Urothelium cell line (cell line): ENCODE measurements at regions not wholly inside any gene's neighbourhood (a gene's known extent, or its start where the extent isn't known, plus 50 kb on each side); places are given as distances from the start of the nearest gene placed in this dataset.

Experiments used
- DNase-seq: peaks from one replicate; pipeline ENCODE4 v3.0.0; 2011; ENCODE audit warnings: low spot score, mixed read lengths
- FAIRE-seq: peaks from 2 replicates; lab custom pipeline; 2011; peaks lifted over from hg19 to GRCh38; lab: Jason Lieb, UNC

DNA sequence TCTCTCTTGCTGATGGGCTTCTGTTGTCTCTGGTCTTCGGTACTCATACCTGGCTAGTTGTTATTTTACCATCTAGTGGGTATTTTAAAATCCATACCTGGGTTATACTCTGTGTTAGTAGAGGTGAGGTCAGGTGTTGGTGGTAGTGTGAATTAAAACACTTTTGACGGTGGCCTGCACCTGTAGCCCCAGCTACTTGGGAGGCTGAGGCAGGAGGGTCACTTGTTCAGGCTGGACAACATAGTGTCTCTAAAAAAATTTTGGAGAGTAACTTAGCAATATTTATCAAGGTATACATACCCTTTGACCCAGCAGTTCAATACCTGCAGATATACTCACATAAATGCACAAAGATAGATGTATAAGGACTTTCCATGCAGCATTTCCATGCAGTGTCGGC, 55.4 kb downstream of the GSX1 start:
- DNase-seq (no peak), FAIRE-seq (no peak)

DNA sequence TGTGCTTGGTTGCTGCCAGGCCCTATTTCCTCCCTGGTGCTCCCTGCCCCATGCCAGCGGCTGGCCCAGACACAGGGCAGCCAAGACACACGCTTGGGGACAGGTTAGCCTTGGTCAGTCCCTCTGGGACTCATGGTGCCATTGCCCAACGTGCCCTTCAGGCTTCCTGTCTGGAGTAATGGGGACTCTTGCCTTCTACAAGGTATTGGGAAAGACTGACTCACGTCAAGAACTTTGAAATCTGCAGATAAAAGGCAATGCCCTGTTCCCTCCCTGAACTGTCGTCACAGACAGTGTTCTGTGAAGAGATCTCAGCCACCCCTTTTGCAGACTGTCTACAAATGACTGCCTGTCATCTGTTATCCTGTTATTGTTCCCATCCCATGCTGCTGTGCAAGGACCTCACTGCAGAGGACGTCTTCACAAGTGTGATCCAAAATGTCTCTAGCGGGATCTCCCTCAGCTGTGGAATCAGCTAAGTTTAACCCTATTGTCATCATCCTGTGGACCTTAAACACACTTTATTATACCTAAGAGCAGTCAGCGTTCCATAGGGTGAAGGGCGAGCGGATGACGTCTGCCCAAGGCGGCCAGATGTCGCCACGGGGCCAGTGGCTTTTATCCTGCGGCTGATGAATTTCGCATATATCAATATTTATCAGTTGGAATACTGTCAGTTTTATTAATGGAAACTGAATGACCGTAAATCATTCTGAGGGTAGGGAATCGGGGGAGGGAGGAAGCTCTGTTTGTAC, 59.0 kb downstream of the GSX1 start:
- FAIRE-seq, result no peak
- no peak for DNase-seq

DNA sequence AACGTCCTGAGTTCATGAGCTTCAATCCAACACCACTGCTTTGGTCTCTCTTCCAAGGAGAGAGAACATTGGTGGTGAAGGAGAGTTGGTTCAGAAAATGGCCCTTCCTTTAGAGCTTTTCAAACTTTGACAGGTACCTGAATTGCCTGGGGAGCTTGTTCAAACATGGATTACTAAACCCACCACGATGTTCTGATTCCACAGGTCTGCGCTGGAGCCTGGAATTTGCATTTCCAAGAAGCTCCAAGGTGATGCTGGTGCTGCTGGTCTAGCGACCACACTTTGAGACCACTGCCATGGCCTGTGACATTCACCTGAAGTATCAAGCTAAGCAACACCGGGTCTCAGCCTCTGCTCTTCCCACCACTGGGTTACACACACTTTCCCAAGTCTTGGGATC, 60.2 kb downstream of the GSX1 start:
- no peak for DNase-seq
- FAIRE-seq, result no peak

DNA sequence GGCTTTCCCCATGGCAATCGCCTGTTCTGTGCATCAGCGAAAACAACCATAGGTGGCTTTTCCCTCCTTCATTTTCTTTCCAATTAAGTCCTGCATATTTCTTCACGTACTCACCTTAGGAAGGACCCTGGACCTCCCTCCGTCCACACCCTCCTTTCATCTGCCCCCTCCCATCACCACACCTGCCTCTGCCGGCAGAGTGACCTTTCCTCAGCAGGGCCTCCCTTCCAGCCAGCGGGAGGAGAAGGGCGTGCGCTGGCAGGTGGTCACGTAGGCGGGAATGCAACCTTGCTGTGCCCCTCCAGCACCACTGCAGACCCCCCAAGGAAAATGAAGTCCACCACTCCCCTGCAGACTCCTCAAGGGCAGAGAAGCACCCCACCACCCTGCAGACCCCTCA, 61.1 kb downstream of the GSX1 start:
- DNase-seq (no peak), FAIRE-seq (no peak)

DNA sequence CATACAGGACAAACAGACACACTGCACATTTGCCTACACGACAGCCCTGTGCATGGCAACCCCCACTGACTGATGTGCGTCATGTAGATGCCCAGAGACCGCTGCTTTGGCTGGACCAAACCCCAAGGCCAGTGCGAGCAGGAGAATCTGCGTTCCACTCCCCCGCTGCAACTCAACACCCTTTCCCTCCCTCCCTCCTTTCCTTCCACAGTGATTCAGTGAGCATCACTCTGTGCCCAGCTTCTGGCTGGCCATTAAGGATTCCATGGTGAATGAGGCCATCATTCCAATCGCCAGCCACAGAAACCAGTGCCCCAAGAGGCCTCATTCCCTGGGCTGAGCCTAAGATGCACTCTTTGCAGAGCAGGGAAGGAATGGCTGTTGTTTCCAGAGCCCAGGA, 61.6 kb downstream of the GSX1 start:
- FAIRE-seq (no peak), DNase-seq (no peak)

DNA sequence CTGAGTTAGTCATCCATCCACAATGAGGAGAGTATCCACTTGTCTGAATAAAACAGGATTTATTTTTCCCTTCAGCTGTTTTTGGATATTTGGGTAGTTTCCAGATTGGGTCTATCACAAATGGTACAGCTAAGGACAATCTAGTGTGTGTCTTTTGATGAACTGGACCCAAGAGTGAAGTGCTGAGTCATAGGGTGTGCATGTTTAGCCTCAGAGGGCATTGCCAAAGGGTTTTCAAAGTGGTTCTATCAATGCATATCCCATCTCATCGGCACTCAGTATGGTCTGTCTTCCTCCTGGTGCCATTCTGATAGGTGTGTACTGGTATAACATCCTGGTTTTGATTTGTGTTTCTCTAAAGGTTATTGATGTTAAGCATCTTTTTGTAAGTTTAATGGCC, 62.3 kb downstream of the GSX1 start:
- FAIRE-seq, result no peak

DNA sequence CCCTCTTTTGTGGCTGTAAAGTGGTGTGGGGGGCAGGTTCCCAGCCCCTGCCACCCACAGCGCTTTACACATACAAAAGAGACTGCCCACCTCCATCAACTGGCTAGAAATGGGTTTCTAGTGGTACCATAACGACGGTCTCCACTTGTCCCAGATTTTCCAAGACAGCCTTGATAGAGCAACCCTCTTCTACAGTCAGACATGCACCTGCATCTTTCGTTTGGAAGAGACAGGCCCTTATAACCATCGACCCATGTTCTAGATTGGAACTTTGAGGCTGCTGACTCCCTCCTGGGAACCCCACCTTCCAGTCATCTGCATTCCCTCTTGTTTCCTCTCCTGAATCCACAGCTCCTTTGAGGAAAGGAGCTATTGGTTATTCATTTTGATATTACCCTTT, 63.1 kb downstream of the GSX1 start:
- FAIRE-seq (no peak), DNase-seq (no peak)

More for the DNA sequence above, 62.3 kb downstream of the GSX1 start:
- no peak for DNase-seq

DNA sequence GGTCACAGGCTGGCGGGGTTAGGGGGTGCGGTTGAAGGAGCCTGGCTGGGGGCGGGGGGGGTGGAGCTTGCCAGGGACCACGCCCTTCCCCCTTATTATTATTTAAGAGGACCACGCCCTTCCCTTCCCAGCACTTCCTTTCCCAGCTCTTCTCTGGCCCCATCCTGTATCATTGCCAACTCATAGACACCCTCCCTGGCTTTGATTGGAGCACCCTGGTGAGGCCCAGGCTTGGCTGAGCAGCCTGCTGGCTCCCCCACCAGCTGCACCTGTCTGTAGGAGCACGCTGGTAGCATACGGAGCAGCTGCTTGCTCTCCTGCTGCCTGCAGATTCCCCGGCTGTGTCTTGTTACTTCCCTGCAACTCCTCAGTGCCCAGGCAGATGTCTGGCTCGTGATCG, 62.5 kb upstream of the PDX1 start:
- no peak for DNase-seq

DNA sequence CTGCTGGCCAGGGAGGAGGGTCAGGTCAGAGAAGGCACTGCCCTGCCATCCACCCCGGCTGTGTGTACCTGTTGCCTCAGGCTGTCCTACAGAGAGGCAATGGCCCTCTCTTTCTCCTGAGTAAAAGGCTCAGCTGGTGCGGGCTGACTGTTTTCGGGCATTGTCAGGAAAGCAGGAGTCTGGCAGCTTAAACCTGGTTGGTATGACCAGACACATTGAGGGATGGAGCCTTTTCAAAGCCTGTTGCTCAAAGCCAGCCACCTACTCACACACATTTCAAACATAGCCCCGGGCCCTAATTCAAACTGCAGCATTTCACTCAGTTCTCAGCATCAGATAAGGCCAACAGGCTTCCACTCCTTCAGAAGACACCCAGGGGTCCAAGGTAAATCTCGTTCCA, 61.8 kb upstream of the PDX1 start:
- DNase-seq (no peak), FAIRE-seq (no peak)

More for the DNA sequence above, 62.5 kb upstream of the PDX1 start:
- no peak for FAIRE-seq

DNA sequence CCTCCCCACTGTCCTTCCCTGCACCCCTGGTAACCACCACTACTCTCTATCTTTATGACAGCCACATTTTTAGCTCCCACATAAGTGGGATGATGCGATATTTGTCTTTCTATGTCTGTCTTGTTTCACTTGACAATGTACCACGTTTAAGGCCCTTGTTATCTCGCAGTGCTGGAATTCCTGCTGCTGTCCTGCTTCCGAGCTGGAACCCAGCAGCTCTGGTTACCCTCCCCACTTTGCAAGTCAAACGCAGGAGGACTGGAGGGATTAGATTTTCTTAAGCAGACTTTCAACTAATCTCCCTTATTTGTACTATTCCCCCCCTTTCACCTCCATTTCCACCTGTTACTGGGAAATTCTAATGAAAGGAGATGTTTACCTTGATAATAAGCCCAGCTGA, 59.1 kb upstream of the PDX1 start:
- no peak for DNase-seq
- no peak for FAIRE-seq

DNA sequence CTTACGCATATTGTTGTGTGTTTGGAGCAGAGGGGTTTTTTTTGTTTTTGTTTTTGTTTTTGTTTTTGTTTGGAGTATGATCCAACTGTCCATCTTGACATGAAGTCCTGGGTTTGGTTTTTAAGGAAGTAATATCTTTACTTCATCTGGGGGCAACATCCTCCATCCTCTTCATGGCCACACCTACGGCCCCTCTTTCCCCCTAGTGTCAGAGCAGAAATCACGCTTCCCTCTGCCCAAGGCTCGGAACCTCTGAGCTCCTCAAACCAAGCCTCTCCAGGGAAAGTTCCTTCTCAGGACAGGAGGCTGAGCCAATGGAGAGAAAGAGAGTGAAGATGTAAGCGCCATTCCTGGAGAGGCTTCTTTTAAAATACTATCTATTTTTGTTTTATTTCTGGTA, 58.6 kb upstream of the PDX1 start:
- no peak for FAIRE-seq
- no peak for DNase-seq

DNA sequence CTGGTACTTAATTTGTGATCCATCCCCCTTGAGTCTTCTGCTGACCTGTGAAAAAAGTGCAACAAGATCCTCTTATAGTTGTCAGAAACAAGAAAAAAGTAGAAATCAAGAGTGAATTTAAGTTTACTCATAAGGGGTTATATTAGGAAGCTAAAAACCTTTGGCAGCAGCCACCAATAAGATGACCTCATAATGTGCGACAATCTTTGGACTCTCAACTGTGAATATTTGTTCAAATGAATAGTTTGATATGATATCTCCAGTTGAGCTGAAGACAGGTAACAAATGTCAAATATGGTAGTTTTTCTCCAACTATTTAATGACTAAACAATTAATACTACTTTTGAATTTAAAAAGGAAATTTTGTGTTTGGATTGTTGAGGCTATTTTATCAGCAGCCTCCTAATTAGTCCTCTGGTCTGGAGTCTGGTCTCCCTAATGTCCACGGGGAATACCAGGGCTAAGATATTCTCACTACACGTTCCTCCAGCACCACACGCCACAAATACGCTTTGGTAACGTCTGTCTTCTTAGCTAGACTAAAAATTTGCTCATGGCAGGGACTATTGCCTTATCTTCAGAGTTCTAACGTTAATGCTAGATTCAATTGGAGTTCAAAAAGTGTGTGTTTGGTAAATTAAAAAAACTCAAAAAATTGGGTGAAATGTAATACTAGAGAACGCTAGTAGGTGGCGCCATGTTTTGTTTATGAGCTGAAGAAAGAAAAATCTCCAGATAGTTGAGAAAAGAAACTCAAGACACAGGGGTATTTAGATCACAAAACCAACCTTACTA, 51.0 kb upstream of the PDX1 start:
- DNase-seq (peak; percentile 5), FAIRE-seq (no peak)

DNA sequence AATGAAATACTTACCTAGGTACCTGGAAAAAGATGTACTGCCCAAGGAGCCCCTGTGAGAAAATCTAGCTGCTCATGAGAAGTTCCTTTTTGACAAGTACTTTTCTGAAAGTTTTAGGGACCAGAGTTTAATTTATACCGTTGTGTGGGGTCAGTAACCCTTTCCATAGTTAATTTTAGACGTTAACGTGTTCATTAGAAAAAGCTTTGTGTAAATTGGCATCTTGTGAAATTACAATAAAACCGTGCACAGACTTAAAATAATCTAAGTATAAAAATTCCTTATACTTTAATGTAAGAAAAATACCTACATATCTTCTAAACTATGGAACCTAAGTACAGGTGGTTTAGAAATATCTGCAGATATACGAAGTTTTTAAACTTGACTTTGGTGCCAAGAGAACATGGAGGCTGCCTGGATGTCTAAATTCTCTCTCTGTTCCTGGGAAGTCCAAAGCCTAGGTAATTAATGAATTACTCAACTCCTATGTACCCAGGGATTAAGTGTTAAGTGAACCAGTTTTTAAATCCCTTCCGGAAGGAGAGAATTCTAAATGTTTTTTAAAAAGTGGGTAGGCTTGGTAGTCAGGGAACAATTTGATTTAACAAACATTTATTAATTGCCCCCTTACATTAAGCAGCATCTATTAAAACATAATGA, 50.2 kb upstream of the PDX1 start:
- FAIRE-seq (no peak), DNase-seq (no peak)
